SK-N-DZ (cell line): ENCODE measurements at regions not wholly inside any gene's neighbourhood (a gene's known extent, or its start where the extent isn't known, plus 50 kb on each side); places are given as distances from the start of the nearest gene placed in this dataset.
"Not testable (repeated sequence)": the region's sequence is repeated elsewhere in the genome, so short reads cannot be mapped to it uniquely, and the experiment has no call there.

Source experiments
- DNase-seq: peaks from one replicate; pipeline ENCODE4 v3.0.0-alpha.2; 2015; ENCODE audit warnings: low spot score

DNA sequence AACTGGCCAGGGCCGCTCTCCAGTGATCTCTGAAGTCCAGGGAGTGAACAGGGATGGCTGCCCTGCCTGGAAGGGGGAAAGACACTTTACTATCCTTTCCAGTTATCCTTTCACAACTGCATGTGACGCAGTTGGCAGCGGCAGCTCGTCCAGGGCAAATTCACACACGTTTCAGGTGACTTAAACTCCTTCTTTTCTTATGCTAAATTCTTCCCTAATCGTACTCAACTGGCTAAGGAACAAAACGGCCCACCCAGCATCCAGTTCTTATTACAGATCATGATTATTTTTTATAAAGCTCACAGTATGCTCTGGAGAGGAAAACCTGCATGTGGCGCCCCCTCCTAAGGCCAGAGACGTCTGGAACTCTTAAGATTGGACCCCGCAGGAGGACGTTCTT is 767.1 kb downstream of the UQCRFS1 start:
- no peak for DNase-seq

GRCh38 chr19:28444362-28444761 is 768.6 kb downstream of the UQCRFS1 start:
- DNase-seq = no peak

- DNase-seq = no peak
Observed at GRCh38 chr19:28443361-28443760, 769.6 kb downstream of the UQCRFS1 start.

- DNase-seq = no peak
Observed at GRCh38 chr19:28437390-28438346, 775.3 kb downstream of the UQCRFS1 start.

- no peak for DNase-seq
Observed at GRCh38 chr19:28436320-28436719, 776.6 kb downstream of the UQCRFS1 start.

DNA sequence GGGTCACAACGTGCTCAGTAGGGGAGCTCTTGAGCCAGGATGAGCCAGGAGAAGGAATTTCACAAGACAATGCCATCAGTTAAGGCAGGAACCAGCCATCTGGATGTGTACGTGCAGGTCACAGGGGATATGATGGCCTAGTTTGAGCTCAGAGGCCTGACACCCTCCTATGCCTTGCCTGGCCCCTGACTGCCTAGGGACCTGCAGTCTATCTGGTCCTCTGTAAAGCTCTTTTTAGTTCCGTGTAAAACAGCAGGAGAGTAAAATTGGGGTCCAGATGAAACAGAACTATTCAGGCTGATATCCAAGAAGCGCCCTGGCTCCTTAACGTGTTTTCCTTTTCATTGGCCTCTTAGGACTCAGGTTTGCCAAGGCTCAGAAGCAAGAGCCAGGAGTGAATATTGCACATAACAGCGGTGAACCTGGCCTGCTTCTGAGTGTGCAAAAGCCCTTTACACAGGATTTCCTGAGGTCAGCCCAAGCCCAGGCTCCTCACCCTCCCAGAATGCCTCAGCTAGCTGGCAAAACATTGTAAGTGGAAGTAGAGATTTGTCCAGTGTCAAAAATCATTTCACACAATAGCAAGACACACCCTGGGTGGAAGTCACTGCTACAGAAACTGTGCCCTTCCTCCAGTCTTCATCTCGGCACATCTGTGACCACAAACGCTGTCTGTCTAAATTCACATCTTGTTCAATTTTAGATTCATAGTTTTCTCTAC is 777.2 kb downstream of the UQCRFS1 start:
- no peak for DNase-seq

- DNase-seq = not testable (repeated sequence)
Observed at GRCh38 chr19:28434794-28435193, 778.2 kb downstream of the UQCRFS1 start.

DNA sequence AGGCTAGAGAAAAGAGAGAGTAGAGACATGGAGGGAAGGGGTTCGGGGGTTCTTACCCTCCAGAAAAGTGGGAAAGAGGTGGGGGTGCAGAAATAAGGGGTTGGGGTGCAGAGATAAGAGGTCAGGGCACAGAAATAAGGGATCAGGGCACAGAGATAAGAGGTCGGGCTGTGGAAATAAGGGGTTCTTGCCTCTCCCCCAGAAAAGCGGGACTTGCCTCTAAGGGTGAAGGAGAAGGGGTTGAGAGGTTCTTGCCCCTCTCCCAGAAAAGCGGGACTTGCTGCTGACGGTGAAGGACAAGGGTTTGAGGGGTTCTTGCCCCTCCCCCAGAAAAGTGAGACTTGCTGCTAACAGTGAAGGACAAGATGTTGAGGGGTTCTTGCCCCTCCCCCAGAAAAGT is 778.6 kb downstream of the UQCRFS1 start:
- not testable (repeated sequence) for DNase-seq

GRCh38 chr19:28433166-28433565 is 779.8 kb downstream of the UQCRFS1 start:
- DNase-seq = not testable (repeated sequence)

- no peak for DNase-seq
Observed at GRCh38 chr19:28430214-28430613, 782.7 kb downstream of the UQCRFS1 start.

DNA sequence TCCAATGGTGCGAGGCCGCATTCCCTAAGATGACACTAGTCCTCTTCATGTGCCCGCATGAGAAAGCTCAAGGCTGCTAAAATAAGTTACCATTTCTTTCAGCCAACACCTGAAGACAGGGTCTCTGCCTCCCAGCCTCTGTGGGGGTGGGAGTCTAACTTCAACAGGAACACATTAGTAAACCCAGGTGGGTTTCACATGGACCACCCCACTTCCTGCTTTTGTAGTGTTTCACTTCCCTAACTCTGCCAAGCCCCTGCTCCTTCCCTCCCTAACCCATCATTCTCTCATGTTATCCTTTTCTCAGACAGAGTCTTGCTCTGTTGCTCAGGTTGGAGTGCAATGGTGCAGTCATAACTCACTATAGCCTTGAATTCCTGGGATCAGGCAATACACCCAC is 783.6 kb downstream of the UQCRFS1 start:
- DNase-seq = no peak

GRCh38 chr19:28428663-28429348 is 784.1 kb downstream of the UQCRFS1 start:
- DNase-seq = no peak

DNA sequence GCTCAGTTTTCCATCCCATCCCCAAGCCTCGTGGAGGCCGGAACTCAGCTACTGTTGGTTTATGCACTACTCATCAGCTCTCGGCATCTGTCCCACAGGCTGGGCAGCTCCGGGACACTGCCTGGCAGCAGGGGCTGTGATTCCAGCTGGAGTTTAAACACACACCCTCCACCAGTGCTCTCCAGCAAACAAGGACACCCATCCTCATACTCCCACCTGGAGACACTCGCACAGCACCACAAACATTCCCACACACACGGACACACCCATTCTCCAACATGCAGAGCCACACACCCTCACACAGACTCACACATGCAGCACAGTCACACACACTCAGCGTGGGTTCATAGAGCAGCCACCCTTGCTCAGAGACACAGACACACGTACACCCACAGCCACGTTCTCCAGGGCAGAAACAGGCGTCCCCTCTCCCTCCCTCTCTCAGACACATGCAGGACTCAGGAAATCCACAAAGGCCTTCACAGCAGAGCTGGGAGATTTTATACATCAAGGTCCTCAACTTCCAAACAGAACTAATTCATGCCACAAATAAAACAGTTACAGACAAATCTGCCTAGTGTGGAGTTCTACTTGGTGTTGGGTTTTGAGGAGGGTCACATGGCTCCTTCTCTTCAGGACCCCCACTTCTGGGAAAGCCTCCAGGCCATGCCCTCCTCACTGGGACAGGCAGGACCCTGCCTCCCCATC is 785.4 kb downstream of the UQCRFS1 start:
- no peak for DNase-seq

DNA sequence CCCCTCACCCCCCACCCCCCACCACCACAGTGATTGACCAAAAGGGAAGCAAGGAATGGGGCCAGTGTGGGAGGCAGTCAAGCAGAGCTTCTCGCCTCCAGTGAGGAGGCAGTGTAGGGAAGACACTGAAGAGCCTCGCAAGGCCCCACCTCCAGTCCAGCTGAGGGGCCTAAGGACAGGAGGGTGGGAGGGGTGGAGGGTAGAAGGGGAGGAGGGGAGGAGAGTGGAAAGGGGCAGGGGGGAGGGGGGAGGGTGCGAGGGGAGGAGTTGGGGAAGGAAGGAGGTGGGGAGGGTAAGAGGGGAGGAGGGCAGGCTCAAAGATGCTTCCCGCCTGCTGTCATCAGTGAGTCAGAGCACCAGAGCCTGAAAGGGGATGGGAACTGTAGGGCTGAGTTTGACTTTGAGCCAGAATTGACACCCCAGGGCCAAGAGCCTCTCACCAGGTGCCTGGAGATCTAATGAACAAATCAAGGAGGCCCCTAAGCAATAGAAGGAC is 786.2 kb downstream of the UQCRFS1 start:
- no peak for DNase-seq

DNA sequence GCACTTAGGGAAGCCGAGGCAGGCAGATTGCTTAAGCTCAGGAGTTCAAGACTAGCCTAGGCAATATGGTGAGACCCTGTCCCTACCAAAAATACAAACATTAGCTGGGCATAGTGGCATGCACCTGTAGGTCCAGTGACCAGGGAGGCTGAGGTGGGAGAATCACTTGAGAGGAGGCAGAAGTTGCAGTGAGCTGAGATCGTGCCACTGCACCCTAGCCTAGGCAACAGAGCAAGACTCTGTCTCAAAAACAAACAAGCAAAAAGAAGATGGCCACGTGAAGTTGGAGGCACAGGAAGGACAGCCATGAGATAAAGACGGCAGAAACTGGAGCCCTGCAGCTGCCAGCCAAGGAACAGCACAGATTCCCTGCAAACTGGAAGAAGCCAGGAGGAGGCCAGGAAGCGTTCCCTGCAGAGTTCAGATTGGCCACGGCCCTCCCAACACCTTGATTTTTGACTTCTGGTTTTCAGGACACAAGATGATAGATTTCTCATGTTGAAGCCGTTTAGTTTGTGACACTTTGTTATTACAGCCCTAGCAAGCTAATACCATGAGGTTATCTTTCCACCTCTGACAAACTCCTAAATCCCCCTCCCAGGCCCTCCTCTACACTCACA is 786.7 kb downstream of the UQCRFS1 start:
- DNase-seq = no peak

- no peak for DNase-seq
Observed at GRCh38 chr19:28425046-28425931, 787.7 kb downstream of the UQCRFS1 start.

- no peak for DNase-seq
Observed at GRCh38 chr19:28424662-28425045, 788.3 kb downstream of the UQCRFS1 start.

GRCh38 chr19:28424077-28424476 is 788.9 kb downstream of the UQCRFS1 start:
- no peak for DNase-seq

DNA sequence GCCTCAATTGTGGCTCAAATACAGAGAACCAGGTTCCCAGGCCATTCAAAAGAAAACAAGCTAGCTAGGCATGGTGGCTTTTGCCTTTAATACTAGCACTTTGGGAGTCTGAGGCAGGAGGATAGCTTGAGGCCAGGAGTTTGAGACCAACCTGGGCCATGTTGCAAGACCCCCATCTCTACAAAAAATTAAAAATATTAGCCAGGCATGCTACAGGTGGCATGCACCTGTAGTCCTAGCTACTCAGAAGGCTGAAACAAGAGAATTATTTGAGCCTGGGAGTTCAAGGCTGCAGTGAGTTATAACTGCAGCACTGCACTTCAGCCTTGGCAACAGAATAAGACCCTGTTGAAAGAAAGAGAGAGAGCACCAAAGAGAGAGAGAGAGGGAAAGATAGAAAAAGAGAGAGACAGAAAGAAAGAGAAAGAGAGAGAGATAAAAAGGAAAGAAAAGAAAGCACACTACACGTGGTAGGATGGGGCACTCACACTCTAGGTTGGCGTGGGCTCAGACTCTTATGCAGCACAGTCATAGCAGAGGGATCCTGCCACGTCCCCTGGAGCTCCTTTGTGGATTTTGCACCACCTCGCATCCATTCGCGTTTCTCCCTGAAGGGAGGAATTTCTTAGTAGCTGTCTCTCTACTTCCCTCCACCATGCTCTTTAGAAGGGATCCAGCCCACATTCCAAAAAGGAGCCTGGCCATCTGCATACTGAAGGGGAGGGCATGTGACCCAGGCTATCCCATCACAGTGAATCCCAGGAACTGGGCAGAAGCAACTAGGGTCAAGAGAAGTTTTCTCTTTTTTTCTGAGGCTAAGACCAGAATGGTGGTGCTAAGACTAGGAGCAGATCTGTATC is 789.9 kb downstream of the UQCRFS1 start:
- DNase-seq = no peak
